ENCODE measurements at regions not wholly inside any gene's neighbourhood (a gene's known extent, or its start where the extent isn't known, plus 50 kb on each side); places are given as distances from the start of the nearest gene placed in this dataset.

GRCh38 chr11:90845799-90846198 lies 623.0 kb upstream of the CHORDC1 start:
- H3K36me3 ChIP-seq (ENCODE audit: control insufficient read depth in 1 of 2, insufficient read depth in 2 of 2, low read depth in 1 of 2, low read length in 2 of 2) = no peaks in the 10 kb centered on the region
- H3K4me2 ChIP-seq (ENCODE audit: low read length, poor library complexity, severe bottlenecking) = no peak overlapping the region
- no peak overlapping the region for H3K9ac ChIP-seq (ENCODE audit: low read length)
- no peaks in the 10 kb centered on the region for H3K27me3 ChIP-seq (ENCODE audit: control insufficient read depth in 1 of 2, insufficient read depth in 1 of 2, low read length in 2 of 2)
- H4K8ac ChIP-seq (ENCODE audit: low read length) = no peak overlapping the region
- H3K4me3 ChIP-seq (ENCODE audit: insufficient read depth in 1 of 2, low read depth in 1 of 2, low read length in 2 of 2) = no peak overlapping the region
- H3K79me1 ChIP-seq (replicated peaks; ENCODE audit: low read length, poor library complexity, severe bottlenecking) = no peaks in the 10 kb centered on the region
- H3K4ac ChIP-seq (ENCODE audit: low read depth in 1 of 2, low read length in 2 of 2) = no peak overlapping the region
- H3K4me1 ChIP-seq (ENCODE audit: control insufficient read depth, insufficient read depth, low read depth, low read length) = no peaks in the 10 kb centered on the region
- H3K27ac ChIP-seq (ENCODE audit: low read length, poor library complexity, severe bottlenecking) = no peak overlapping the region
- no peak overlapping the region for H3K23ac ChIP-seq (ENCODE audit: low read length in 2 of 2)
- no peak overlapping the region for H4K91ac ChIP-seq (ENCODE audit: low read length)
- H3K18ac ChIP-seq (ENCODE audit: low read depth in 1 of 2, low read length in 2 of 2) = no peak overlapping the region
- H3K9me3 ChIP-seq (ENCODE audit: control insufficient read depth, low read length) = no peaks in the 10 kb centered on the region
- WGBS = no CpG with 5 or more reads among the region's 2 CpGs
- H3K14ac ChIP-seq (ENCODE audit: low read length in 2 of 2) = no peak overlapping the region
- H2BK15ac ChIP-seq (ENCODE audit: low read depth, poor library complexity, severe bottlenecking) = no peak overlapping the region
- no peak for DNase-seq
- H2BK12ac ChIP-seq (ENCODE audit: low read length in 2 of 2) = no peak overlapping the region
- no peak overlapping the region for H2BK120ac ChIP-seq (ENCODE audit: low read depth, low read length)
- no peak overlapping the region for H2BK5ac ChIP-seq (ENCODE audit: low read depth, low read length, poor library complexity, severe bottlenecking)
- no peak overlapping the region for H2AK5ac ChIP-seq (ENCODE audit: low read length, severe bottlenecking)
- H2AFZ ChIP-seq (ENCODE audit: low read depth, low read length) = no peak overlapping the region

- Histone ChIP-seq H3K4me3 (ENCODE audit: insufficient read depth in 1 of 2, low read depth in 1 of 2, low read length in 2 of 2) (no peak overlapping the region), H3K18ac (ENCODE audit: low read depth in 1 of 2, low read length in 2 of 2) (no peak overlapping the region), H3K4me1 (ENCODE audit: control insufficient read depth, insufficient read depth, low read depth, low read length) (no peaks in the 10 kb centered on the region), H4K8ac (ENCODE audit: low read length) (no peak overlapping the region), H4K91ac (ENCODE audit: low read length) (no peak overlapping the region), H2AK5ac (ENCODE audit: low read length, severe bottlenecking) (no peak overlapping the region), H2BK12ac (ENCODE audit: low read length in 2 of 2) (no peak overlapping the region), H3K27ac (ENCODE audit: low read length, poor library complexity, severe bottlenecking) (no peak overlapping the region), H3K4me2 (ENCODE audit: low read length, poor library complexity, severe bottlenecking) (no peak overlapping the region), H3K27me3 (ENCODE audit: control insufficient read depth in 1 of 2, insufficient read depth in 1 of 2, low read length in 2 of 2) (no peaks in the 10 kb centered on the region), H3K9ac (ENCODE audit: low read length) (no peak overlapping the region), H3K36me3 (ENCODE audit: control insufficient read depth in 1 of 2, insufficient read depth in 2 of 2, low read depth in 1 of 2, low read length in 2 of 2) (no peaks in the 10 kb centered on the region), H2BK15ac (ENCODE audit: low read depth, poor library complexity, severe bottlenecking) (no peak overlapping the region), H2BK120ac (ENCODE audit: low read depth, low read length) (no peak overlapping the region), H2AFZ (ENCODE audit: low read depth, low read length) (no peak overlapping the region), H3K9me3 (ENCODE audit: control insufficient read depth, low read length) (no peaks in the 10 kb centered on the region), H2BK5ac (ENCODE audit: low read depth, low read length, poor library complexity, severe bottlenecking) (no peak overlapping the region), H3K4ac (ENCODE audit: low read depth in 1 of 2, low read length in 2 of 2) (no peak overlapping the region), H3K14ac (ENCODE audit: low read length in 2 of 2) (no peak overlapping the region), H3K79me1 (replicated peaks; ENCODE audit: low read length, poor library complexity, severe bottlenecking) (no peaks in the 10 kb centered on the region), H3K23ac (ENCODE audit: low read length in 2 of 2) (no peak overlapping the region)
- DNase-seq = no peak
- WGBS = no CpG with 5 or more reads among the region's 1 CpG
Observed at GRCh38 chr11:90845126-90845525, 622.3 kb upstream of the CHORDC1 start.

DNA sequence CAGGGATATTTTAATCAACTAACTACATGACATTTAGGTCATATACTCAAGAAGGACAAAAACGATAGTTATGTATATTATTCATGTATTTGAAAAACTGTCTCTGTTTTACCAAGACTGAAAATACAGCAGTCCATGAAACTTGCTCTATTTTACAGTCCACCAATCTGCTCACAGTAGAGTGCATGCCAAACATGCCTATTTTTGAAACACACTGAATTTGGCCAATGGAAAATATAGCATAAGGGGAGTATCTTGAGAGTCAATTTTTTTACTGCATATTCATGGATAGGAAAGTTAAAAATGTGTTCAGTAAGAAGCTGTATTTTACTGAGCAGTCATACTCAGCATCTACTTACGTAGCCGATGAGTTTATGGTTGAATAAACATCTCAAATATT lies 621.2 kb upstream of the CHORDC1 start:
- WGBS = no CpG with 5 or more reads among the region's 3 CpGs

DNA sequence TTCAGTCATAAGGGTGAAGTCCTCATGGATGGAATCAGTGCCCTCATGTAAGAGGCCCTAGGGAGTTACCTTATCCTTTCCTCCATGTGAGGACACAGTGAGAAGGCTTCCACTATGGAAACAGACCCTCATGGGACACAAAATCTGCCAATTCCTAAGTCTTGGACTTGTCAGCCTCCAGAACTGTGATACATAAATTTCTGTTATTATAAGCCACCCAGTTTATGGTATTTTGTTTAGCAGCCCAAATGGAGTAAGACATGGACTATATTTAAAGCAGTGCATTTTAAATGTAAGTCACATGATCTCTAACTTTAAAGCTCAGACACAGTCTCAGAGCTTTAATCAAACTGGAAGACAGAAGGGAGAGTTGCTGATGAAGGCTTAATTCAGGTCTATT lies 619.8 kb upstream of the CHORDC1 start:
- Histone ChIP-seq H2BK120ac (ENCODE audit: low read depth, low read length) (no peak overlapping the region), H2BK5ac (ENCODE audit: low read depth, low read length, poor library complexity, severe bottlenecking) (no peak overlapping the region), H3K4me2 (ENCODE audit: low read length, poor library complexity, severe bottlenecking) (no peak overlapping the region), H2AK5ac (ENCODE audit: low read length, severe bottlenecking) (no peak overlapping the region), H3K4me3 (ENCODE audit: insufficient read depth in 1 of 2, low read depth in 1 of 2, low read length in 2 of 2) (no peak overlapping the region), H2AFZ (ENCODE audit: low read depth, low read length) (no peak overlapping the region), H3K79me1 (replicated peaks; ENCODE audit: low read length, poor library complexity, severe bottlenecking) (no peaks in the 10 kb centered on the region), H3K9ac (ENCODE audit: low read length) (no peak overlapping the region), H3K9me3 (ENCODE audit: control insufficient read depth, low read length) (no peaks in the 10 kb centered on the region), H3K27ac (ENCODE audit: low read length, poor library complexity, severe bottlenecking) (no peak overlapping the region), H2BK15ac (ENCODE audit: low read depth, poor library complexity, severe bottlenecking) (no peak overlapping the region), H3K18ac (ENCODE audit: low read depth in 1 of 2, low read length in 2 of 2) (no peak overlapping the region), H2BK12ac (ENCODE audit: low read length in 2 of 2) (no peak overlapping the region), H4K8ac (ENCODE audit: low read length) (no peak overlapping the region), H3K4ac (ENCODE audit: low read depth in 1 of 2, low read length in 2 of 2) (no peak overlapping the region), H3K14ac (ENCODE audit: low read length in 2 of 2) (no peak overlapping the region), H4K91ac (ENCODE audit: low read length) (no peak overlapping the region), H3K23ac (ENCODE audit: low read length in 2 of 2) (no peak overlapping the region), H3K4me1 (ENCODE audit: control insufficient read depth, insufficient read depth, low read depth, low read length) (no peaks in the 10 kb centered on the region), H3K36me3 (ENCODE audit: control insufficient read depth in 1 of 2, insufficient read depth in 2 of 2, low read depth in 1 of 2, low read length in 2 of 2) (no peaks in the 10 kb centered on the region), H3K27me3 (ENCODE audit: control insufficient read depth in 1 of 2, insufficient read depth in 1 of 2, low read length in 2 of 2) (no peaks in the 10 kb centered on the region)
- no peak for DNase-seq

More for the DNA sequence above, 621.2 kb upstream of the CHORDC1 start:
- no peak for DNase-seq
- H3K4me2 ChIP-seq (ENCODE audit: low read length, poor library complexity, severe bottlenecking) = no peak overlapping the region
- no peaks in the 10 kb centered on the region for H3K79me1 ChIP-seq (replicated peaks; ENCODE audit: low read length, poor library complexity, severe bottlenecking)
- H3K36me3 ChIP-seq (ENCODE audit: control insufficient read depth in 1 of 2, insufficient read depth in 2 of 2, low read depth in 1 of 2, low read length in 2 of 2) = no peaks in the 10 kb centered on the region
- H3K9me3 ChIP-seq (ENCODE audit: control insufficient read depth, low read length) = no peaks in the 10 kb centered on the region
- no peak overlapping the region for H3K4ac ChIP-seq (ENCODE audit: low read depth in 1 of 2, low read length in 2 of 2)
- H3K9ac ChIP-seq (ENCODE audit: low read length) = no peak overlapping the region
- no peak overlapping the region for H2AFZ ChIP-seq (ENCODE audit: low read depth, low read length)
- H3K27ac ChIP-seq (ENCODE audit: low read length, poor library complexity, severe bottlenecking) = no peak overlapping the region
- no peak overlapping the region for H3K14ac ChIP-seq (ENCODE audit: low read length in 2 of 2)
- H4K91ac ChIP-seq (ENCODE audit: low read length) = no peak overlapping the region
- no peaks in the 10 kb centered on the region for H3K4me1 ChIP-seq (ENCODE audit: control insufficient read depth, insufficient read depth, low read depth, low read length)
- no peak overlapping the region for H2AK5ac ChIP-seq (ENCODE audit: low read length, severe bottlenecking)
- H2BK15ac ChIP-seq (ENCODE audit: low read depth, poor library complexity, severe bottlenecking) = no peak overlapping the region
- no peak overlapping the region for H2BK12ac ChIP-seq (ENCODE audit: low read length in 2 of 2)
- no peaks in the 10 kb centered on the region for H3K27me3 ChIP-seq (ENCODE audit: control insufficient read depth in 1 of 2, insufficient read depth in 1 of 2, low read length in 2 of 2)
- H3K23ac ChIP-seq (ENCODE audit: low read length in 2 of 2) = no peak overlapping the region
- no peak overlapping the region for H3K4me3 ChIP-seq (ENCODE audit: insufficient read depth in 1 of 2, low read depth in 1 of 2, low read length in 2 of 2)
- H2BK120ac ChIP-seq (ENCODE audit: low read depth, low read length) = no peak overlapping the region
- H3K18ac ChIP-seq (ENCODE audit: low read depth in 1 of 2, low read length in 2 of 2) = no peak overlapping the region
- no peak overlapping the region for H2BK5ac ChIP-seq (ENCODE audit: low read depth, low read length, poor library complexity, severe bottlenecking)
- H4K8ac ChIP-seq (ENCODE audit: low read length) = no peak overlapping the region

All from mesenchymal stem cell (in vitro differentiated cells and primary cell).